ENCODE measurements at regions not wholly inside any gene's neighbourhood (a gene's known extent, or its start where the extent isn't known, plus 50 kb on each side); places are given as distances from the start of the nearest gene placed in this dataset.

DNA sequence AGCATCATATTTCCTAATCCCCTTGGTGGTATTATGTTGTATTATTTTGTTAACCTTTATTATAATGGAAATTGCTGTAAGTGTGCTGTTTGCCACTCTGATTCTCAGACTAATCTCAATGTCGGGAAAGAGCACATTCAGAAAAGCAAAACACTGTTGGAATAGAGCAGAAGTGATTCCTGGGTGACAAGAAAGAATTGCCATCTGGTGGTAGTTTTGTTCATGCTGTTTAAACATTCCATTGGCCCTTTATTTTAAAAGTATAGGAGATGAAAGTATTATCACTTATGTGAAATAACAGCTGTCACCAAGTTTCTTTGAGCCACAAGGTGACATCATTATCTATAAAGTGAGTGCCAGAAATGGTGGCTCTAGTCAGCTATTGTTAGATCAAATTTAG lies 301.3 kb upstream of the SGCD start:
- TF ChIP-seq, protein P1, sequence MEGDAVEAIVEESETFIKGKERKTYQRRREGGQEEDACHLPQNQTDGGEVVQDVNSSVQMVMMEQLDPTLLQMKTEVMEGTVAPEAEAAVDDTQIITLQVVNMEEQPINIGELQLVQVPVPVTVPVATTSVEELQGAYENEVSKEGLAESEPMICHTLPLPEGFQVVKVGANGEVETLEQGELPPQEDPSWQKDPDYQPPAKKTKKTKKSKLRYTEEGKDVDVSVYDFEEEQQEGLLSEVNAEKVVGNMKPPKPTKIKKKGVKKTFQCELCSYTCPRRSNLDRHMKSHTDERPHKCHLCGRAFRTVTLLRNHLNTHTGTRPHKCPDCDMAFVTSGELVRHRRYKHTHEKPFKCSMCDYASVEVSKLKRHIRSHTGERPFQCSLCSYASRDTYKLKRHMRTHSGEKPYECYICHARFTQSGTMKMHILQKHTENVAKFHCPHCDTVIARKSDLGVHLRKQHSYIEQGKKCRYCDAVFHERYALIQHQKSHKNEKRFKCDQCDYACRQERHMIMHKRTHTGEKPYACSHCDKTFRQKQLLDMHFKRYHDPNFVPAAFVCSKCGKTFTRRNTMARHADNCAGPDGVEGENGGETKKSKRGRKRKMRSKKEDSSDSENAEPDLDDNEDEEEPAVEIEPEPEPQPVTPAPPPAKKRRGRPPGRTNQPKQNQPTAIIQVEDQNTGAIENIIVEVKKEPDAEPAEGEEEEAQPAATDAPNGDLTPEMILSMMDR (IDR thresholded peaks at IDR 0.05; ENCODE audit: borderline replicate concordance, extremely low read depth, low read length, poor library complexity, severe bottlenecking): no peak
- TF ChIP-seq EZH2 (IDR thresholded peaks at IDR 0.05; ENCODE audit: borderline replicate concordance, low read depth, low read length, severe bottlenecking): no peak

All from DND-41 (cell line).